Bone marrow (tissue), 2 donors: ENCODE measurements at regions not wholly inside any gene's neighbourhood (a gene's known extent, or its start where the extent isn't known, plus 50 kb on each side); places are given as distances from the start of the nearest gene placed in this dataset.

Experiments
- DNase-seq, 2 donors: peaks; one replicate each; lab custom pipeline; 2025; lab: John Stamatoyannopoulos, UW

DNA sequence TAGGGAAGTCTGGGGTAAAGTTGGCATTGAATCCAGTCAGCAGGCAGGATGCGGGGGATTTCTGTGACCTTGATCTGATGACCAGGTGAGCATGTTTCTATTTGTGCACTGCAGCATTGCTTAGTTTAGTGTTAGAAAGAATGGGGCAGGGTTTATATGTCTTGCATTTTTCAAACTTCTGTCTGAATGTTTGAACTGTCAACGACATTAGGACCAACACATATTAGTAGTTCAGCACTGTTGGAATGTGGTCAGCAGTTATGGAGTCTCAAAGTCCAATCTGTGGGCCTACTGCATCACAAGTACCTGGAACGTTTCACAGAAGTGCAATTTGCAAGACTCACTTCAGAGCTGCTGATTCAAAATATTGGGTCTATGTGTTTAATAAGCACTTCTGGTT, 276.6 kb upstream of the BMP2 start:
- DNase-seq, result no peak

DNA sequence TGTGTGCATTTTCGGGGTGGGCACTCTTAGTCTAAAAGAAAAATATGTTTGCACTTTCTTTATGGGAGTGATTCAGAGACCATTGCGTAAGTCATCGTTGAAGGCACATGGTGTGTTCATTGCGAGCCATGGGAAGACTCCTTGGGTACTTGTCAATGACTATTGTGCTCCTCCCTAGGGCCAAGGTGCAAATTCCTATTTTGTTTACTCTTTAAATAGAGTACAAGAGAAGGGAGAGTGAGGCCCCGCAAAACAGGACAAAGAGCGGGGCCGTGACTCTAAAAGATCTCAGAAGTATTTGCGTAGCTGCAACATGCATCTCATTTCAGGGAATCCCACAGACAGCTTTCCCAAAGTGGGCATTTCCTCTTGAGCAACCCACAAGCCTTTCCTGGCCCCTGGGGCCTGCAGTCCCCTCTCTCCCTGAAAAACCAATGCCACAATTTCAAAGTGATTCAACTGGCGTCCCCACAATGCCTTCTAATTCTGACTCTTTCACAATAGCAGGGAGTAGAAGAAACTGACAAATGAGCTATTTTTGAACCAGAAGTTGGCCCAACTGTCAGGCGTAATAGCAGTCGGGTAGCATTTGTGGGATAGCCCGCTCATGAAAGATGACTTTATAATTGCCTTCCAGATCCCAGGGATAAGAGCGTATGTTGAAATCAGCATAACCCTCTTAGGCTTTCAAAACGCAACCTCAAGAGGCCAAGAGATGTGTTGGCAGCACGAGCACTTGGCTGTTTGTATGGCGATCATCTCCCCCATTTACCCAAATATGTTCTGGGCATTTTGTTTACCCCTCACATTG, 277.9 kb upstream of the BMP2 start:
- no peak for DNase-seq

- DNase-seq, result no peak
Measured at GRCh38 chr20:6485351-6485750, 282.1 kb upstream of the BMP2 start.

- DNase-seq, result no peak
Measured at GRCh38 chr20:6483727-6484126, 283.8 kb upstream of the BMP2 start.

DNA sequence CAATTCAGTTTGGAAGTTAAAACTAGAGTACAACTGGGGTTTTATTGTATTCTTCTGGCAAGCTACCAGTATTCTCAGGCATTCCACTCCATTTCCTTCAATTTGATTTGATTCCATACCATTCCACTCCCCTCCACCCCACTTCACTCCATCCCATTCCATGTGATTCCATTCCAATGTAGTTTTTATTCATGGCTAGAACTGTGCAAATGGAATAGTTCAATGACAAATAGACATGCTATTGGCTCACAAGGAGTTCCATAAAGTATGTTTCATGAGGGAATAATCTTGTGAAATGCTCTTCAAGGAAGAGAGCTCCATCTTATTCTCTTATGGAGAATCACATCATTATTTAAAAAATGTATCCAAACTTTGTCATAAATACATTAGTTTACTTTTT, 285.0 kb upstream of the BMP2 start:
- DNase-seq, result no peak

- no peak for DNase-seq
Measured at GRCh38 chr20:6480328-6481200, 286.9 kb upstream of the BMP2 start.

DNA sequence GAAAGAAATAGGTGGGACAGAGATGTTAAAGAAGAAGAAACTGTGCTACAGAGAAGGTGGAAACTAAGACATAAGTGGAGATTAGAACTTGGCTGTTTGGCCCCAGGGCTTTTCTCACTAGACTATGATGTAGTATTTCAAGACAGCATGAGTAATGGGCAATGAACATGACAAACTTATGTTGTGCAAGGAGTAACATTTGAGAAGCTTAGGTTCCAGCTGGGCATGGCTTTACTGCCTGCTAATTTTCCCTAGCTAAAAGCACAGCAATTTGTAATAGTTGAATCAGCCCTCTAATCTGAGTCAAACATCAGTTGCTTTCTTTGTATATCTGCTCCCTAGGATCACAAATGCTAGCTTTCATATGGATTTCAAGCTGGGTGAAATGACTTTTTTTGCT, 294.3 kb upstream of the BMP2 start:
- DNase-seq, result no peak

DNA sequence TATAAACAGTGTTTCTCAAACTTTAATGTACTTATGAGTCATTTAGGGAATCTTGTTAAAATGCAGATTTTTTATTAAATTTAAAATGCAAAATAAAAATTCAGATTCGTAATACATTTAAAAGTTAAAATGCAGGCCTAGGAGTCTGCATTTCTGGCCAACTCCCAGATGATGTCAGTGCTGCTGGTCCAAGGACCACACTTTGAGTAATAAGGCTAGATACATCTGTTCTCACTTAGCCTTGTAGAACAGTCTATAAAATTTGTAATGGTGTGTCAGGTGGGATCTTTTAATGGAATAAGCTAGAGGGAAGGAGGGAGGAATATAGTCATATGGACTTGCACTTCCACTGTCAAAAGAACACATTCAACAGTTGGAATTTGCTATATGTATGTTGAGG, 295.6 kb upstream of the BMP2 start:
- DNase-seq, result no peak

GRCh38 chr20:6471110-6471647, 296.3 kb upstream of the BMP2 start:
- DNase-seq, result no peak

DNA sequence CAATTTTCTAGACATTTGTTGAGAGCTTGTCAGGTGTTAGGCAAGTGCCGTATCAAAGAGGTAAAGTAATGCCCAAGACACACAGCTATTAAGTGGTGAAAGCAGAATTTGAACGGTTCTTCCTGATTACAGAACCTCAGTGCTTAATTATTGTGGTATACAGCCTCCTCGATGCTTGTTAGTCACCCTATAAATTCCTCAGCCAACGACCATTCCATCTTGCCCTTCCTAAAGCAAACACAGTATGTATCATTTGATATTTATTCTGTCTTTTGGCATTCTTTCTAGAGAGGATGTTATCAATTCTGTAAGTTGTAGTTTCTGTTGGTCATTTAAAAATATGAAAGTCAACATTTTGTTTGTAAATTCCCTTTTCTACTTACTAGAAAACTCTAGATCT, 297.8 kb upstream of the BMP2 start:
- no peak for DNase-seq

DNA sequence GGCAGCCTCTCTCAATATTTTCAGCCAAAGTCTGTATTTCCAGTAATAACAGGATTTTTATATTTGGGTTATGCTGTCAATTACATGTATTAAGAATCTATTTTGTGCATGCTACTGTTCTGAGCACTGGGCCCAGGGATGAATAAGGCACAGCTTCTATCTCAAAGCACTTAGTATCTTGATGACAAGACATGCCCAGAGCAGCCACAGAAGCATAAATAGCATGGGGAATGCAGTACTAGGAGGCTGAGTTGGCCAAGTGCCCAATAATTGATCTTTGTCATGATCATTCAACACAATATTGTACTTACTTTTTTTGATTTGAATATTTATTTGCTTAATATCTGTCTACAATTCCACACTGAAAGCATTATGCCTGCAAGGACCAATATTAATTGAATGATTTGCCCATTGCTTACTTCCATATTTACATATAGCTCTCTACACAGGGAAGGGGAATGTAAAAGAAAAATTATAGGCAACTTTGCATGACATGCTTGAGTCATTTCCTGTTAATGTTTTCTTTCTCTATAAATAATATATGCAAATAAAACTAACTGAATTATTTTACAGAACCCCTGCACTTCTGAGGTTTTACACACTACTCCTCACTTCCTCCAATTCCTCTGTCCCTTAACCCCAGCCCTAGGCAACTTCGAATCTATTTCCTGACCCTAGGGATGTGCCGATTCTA, 298.9 kb upstream of the BMP2 start:
- no peak for DNase-seq

GRCh38 chr20:6467562-6467961, 299.9 kb upstream of the BMP2 start:
- no peak for DNase-seq

GRCh38 chr20:6466075-6466810, 301.2 kb upstream of the BMP2 start:
- DNase-seq, result no peak

DNA sequence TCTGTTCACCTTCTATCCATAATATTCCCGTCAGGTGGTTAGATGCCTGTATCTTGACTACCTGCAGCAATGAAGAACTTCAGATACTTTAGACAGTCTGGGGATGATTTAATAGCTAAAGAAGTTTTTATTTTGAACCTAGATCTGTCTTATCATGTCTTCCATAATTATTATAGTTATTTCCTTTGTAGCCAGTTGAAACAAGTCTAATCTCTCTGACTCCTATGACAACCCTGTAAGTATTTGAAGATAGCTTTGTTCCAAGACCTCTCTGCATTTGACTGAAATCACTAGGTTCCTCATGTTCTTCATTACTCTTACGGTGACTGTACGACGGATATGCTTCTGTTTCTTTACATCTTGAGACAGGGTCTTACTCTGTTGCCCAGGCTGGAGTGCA, 316.6 kb upstream of the BMP2 start:
- no peak for DNase-seq

DNA sequence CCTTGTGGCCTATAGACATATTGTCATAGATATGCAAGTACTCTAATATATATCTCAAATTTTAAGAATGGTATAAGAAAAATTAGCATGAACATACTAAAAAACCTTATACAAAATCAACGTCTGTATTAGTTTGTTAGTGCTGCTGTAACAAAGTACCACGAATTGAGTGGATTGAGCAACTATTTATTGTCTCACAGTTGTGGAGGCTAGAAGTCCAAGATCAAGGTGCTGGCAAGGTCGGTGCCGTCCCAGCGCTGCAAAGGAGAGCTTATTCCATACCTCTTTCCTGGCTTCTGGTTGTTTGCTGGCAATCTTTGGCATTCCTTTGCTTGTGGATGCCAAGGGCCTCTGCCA, 317.6 kb upstream of the FERMT1 start:
- no peak for DNase-seq

GRCh38 chr20:6439737-6440442, 317.1 kb upstream of the FERMT1 start:
- DNase-seq, result no peak

DNA sequence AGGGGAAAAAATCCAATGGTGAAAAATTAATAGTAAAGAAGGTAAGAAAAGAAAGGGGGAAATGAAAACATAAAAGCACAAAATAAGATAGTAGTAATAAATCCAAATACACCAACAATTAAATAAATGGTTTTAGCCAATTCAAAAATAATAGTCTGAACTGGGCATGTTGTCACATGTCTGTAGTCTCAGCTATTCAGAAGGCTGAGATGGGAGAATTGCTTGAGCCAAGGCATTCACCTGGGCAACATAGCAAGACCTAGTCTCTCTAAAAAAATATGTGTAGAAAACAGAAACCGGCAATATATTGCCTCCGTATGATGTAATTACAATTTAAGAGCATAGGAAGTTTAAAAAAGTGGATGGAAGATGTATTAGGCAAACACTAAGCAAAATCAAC, 311.3 kb upstream of the FERMT1 start:
- no peak for DNase-seq

GRCh38 chr20:6430381-6430780, 307.6 kb upstream of the FERMT1 start:
- DNase-seq, result no peak

DNA sequence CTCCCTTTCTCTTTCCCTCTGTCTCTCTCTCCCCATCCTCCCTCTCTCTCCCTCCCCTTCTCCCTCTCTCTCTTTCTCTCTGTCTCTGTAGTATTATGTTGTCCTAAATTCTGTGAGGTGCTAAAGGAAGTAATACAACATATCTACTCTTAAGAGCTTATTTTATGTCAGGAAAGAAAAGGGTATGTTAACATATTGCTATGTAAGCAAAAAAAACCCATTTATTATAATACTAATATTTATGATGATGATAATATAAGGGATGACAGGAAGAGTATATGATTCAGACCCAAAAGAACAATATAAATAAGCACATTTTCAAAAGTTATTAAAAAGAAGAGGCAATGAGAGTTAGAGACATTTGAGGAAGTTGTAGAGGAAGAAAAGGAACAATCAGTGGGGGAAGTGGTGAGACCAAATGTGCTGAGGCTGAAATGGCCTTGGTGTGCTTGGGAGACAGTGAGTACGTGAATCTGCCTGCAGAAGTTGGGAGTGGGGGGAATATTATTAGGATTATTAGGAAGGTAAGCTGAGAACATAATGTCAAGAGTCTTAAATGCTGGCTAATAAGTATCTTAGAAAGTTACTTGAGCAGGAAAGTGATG, 303.6 kb upstream of the FERMT1 start:
- no peak for DNase-seq

- DNase-seq, result no peak
Measured at GRCh38 chr20:6421321-6422248, 298.8 kb upstream of the FERMT1 start.
